GM21528 (cell line): ENCODE measurements at regions not wholly inside any gene's neighbourhood (a gene's known extent, or its start where the extent isn't known, plus 50 kb on each side); places are given as distances from the start of the nearest gene placed in this dataset.
"Not testable (repeated sequence)": the region's sequence is repeated elsewhere in the genome, so short reads cannot be mapped to it uniquely, and the experiment has no call there.

Source experiments
- ATAC-seq: cut with Tn5 transposase; IDR thresholded peaks from one replicate; pipeline ENCODE4 v1.9.1; 2021; ENCODE audit warnings: mild to moderate bottlenecking, moderate library complexity; ENCODE audit not compliant: unreplicated experiment, low FRiP score

DNA sequence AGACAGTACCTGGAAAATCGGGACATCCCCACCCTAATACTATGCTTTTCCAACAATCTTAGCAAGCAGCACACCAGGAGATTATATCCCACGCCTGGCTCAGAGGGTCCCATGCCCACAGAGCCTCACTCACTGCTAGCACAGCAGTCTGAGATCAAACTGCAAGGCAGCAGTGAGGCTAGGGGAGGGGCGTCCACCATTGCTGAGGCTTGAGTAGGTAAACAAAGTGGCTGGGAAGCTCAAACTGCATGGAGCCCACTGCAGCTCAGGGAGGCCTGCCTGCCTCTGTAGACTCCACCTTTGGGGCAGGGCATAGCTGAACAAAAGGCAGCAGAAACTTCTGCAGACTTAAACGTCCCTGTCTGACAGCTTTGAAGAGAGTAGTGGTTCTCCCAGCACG is 275.5 kb downstream of the IKZF2 start:
- not testable (repeated sequence) for ATAC-seq

DNA sequence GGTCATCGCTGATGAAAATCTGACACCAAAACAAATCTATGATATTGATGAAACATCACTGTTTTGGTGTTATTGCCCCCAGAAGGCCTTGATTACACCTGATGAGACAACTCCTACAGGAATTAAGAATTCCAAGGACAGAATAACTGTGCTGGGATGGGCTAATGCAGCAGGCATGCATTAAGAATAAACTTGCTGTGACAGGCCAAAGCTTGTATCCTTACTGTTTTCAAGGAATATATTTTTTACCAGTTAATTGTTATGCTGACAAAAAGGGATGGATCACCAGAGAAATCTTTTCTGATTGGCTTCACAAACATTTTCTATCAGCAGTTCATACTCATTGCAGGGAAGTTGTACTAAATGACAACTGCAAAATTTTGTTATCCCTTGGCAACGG is 278.2 kb downstream of the IKZF2 start:
- no peak for ATAC-seq

DNA sequence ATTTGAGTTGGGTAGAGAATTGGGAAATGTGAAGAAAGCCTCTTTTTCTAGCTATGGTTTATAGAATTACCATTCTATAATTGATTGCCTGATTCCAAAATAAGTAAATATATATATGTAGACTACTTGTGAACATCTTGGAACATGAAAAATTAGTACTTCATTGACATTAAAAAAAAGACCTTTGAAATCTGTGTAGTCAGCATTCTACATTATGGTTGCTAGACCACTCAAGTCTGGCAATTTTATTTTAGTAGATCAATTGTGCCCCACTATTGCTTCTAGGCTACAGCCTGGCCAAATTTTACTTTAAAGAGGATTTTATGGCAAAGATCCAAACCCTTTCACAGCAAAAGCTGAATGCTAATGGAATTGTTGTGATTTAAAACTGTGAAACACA is 279.8 kb downstream of the IKZF2 start:
- ATAC-seq = no peak

DNA sequence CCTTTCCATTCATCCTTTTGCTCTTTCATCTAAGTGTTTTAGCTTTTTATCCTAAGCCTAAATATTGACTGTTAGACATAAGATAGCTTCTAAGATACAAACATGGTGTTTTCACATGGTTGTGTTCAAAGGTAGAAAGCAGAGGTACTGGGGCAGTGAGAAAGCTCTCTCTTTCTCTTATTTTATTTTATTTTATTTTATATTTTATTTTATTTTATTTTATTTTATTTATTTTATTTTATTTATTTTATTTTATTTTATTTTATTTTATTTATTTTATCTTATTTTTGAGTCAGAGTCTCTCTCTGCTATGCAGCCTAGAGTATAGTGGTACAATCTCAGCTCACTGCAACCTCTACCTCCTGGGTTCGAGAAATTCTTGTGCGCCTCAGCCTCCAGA is 287.2 kb downstream of the IKZF2 start:
- no peak for ATAC-seq

DNA sequence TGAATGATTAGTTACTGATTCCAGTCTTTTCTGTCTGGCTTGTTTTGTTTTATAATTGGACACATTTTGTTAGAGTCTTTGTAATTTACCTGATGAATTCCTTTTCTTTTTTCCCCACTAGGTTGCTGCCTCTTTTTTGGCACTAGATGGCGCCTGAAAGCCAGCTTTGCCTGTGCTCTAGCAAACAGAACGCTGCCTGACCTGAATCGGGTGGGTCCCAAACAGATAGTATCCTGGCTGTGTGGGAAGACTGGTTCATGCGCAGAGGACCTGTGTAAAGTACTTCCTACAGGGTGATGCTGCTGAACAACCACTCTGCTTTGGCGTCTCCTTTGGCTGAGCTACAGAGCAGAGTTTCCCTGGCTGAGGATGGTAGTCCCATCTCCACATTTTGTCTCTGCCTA is 288.2 kb downstream of the IKZF2 start:
- ATAC-seq = no peak

DNA sequence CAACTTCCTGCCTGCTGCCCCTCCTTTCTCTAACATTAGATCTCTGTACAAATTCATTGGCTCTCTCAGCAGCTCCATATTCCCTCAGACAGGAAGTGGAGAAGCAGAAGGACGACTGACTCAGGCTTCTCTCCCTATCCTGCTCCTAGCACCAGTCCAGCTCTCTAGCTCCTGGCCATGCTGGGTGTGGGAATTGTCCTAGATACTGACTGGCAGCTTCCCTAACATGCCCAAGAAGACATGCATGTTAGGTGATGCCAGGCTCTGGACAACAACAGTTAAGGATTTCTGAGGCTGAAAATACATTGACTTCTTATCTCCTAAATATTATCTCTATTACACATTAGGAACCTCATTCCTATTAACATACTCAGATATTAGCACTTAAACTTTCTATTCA is 292.9 kb downstream of the IKZF2 start:
- ATAC-seq = no peak

DNA sequence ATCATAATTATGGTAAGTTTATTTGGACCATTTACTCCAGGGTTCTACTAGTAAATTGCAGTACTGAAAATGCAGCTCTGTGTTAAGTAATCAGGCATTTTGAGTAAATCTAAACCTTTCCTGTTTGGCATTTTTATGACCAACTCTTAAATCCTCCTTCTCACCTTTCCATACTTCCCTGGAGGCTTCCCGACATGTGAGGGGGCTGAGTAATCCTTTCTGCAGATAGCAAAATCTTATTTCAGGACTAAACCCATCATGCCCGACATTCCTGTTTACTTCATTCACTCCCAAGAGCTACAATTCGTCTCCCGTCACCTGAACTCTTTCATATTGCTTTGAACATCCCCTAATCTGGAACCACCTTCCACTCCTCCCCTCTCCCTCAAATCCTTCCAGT is 296.6 kb downstream of the IKZF2 start:
- no peak for ATAC-seq

DNA sequence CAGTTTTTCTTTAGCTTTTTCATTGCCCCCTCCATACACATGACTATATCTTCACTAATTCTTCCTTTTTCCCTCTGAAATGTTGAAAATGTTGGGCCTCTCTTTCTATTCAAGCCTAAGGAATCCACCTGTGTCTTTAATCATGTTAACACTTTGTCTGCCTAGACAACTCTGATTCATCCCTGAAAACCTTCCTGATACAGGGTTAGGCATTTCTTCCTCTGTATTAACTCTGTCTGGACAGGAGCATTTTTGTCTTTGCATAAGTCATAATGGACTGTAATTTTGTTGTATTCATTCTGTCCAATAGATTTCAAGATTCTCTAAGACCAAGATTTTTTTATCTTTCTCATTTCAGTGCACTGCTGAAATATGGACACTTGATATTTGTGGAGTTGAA is 297.3 kb downstream of the IKZF2 start:
- ATAC-seq = no peak

- no peak for ATAC-seq
Observed at GRCh38 chr2:212845941-212846340, 305.5 kb downstream of the IKZF2 start.

DNA sequence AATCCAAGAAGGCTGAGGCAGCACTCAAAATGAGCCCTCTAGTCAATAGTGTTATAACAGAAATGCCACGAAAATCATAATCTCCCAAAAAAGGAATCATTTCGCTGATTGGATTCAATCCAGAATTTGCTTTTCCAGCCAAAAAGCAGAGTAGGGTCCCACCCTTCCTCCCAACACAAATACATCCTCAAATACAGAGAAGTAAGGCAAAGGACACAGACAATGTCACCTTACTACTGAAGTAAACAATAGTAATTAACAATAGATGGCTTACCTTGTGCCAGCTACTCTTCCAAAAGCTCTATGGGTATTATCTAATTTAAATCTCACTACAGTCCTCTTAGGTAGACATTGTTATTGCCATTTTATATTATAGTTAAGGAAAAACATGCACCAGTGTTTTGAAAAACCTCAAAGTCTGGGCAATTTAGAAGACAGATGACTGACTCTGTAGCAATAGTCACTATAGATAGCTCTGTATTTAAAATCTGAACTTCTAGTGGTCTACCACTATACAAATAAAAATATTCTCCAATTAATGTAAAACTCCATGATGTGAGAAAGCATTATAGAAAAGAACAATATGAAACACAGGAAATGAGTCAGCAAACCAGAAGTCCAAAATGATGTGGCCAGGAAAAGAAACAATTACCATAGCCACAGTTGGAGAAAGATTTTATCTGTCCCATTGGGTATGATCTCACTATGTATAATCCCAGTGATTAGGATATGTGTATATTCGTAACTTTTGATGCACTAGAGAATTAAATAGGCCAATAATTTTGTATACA is 305.0 kb upstream of the ERBB4 start:
- no peak for ATAC-seq

GRCh38 chr2:212842544-212843185 is 304.1 kb upstream of the ERBB4 start:
- ATAC-seq = no peak

GRCh38 chr2:212841460-212841859 is 302.9 kb upstream of the ERBB4 start:
- no peak for ATAC-seq

DNA sequence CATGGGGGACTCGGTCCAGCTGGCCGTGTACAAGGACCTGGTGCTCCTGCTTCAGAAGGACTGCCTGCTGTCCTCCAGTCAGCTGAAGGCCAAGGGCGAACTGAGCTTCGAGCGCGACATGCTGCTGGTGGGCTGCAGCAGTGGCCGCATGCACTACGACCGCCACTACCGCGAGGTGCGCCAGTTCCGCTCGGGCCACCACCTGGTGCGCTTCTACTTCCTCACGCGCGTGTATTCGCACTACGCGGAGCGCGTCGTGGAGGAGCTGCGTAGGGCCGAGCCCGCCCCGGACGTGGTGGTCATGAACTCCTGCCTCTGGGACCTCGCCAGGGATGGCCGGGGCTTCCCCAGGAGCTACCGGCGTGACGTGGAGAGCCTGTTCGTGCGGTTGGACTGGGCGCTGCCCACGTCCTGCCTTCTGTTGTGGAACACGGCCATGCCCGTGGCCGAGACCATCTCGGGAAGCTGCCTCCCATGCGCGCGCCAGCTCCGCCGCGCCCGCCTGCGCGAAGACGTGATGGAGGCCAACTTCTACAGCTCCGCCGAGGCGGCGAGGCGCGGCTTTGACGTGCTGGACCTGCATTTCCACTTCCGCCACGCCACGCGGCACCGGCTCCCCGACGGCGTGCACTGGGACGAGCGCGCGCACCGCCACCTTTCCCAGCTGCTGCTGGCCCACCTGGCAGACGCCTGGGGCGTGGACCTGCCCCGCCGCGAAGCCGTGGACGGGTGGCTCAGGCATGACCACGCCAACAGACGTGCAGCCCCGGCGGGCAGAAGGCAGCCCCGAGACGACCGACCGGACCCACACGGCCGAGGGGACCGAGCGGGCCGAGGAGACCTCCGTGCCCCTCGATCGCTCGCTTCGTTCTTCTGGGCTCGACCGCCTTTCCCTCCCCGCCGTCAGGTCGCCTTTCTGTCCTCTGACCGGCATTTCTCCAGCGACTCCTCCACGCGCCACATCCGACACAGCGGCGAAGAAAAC is 293.9 kb upstream of the ERBB4 start:
- ATAC-seq = no peak

DNA sequence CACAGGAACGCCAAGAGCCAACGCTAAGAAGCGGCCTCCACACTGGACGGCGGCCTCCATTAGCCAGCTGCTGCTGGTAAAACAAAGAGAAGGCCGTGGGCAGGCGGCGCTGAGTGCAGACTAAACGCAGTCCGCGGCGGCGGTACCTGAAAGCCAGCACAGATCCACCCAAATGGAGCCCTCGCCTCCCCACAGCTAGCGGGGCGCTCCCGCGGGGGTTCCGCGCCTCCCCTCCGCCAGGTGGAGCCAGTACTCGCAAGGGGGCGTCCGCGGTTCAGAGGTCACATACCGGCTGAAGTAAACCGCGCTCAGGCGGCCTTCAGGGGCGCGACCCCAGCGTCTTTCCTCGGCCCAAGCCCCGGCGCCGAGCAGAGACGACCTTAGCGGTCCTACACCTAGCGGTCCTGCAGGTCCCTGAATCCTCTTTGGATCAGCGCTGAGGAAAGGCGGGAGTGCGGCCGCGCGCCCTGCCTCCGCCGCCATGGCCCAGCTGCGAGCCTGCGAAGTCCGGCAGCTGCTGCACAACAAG is 293.1 kb upstream of the ERBB4 start:
- no peak for ATAC-seq

DNA sequence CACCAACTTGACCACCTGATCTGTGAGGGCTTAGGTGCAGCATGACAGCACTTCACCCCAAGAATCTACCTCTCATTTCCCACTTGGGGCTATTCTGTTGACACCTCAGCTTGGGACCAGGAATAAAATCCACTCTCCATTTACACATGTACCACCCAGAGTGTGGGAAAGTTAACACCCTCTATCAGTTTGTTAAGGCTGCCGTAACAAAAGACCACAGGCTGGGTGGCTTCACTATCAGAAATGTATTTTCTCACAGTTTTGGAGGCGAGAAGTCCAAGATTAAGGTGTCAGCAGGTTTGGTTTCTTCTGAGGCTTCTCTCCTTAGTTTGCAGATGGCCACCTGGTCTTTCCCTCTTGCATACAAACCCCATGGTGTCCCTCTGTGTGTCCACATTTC is 277.7 kb upstream of the ERBB4 start:
- no peak for ATAC-seq

- ATAC-seq = no peak
Observed at GRCh38 chr2:212815453-212815852, 276.9 kb upstream of the ERBB4 start.

- no peak for ATAC-seq
Observed at GRCh38 chr2:212814941-212815340, 276.3 kb upstream of the ERBB4 start.

- no peak for ATAC-seq
Observed at GRCh38 chr2:212811921-212812320, 273.3 kb upstream of the ERBB4 start.

GRCh38 chr2:212811036-212811805 is 272.6 kb upstream of the ERBB4 start:
- no peak for ATAC-seq
